Ovary (tissue), 7 donors: ENCODE measurements at regions not wholly inside any gene's neighbourhood (a gene's known extent, or its start where the extent isn't known, plus 50 kb on each side); places are given as distances from the start of the nearest gene placed in this dataset.

ENCODE experiments used
- DNase-seq, 5 donors: peaks; one replicate each; pipeline ENCODE4 v3.0.0-alpha.2; 2019 to 2020
- H3K27ac ChIP-seq, 2 donors: fragments of 200-600 bp; one replicate each; pipeline versions ENCODE4 v1.5.1 to v1.8.0; 2019 to 2022
- H3K27me3 ChIP-seq: fragments of 200-600 bp; one replicate; pipeline ENCODE4 v1.8.0; 2022
- H3K36me3 ChIP-seq: fragments of 200-600 bp; sonication (generic); one replicate; pipeline ENCODE4 v1.5.1; 2019
- H3K4me1 ChIP-seq: one replicate; pipeline ENCODE4 v1.8.1; 2013; ENCODE audit warnings: mild to moderate bottlenecking, moderate library complexity; ENCODE audit not compliant: insufficient read depth
- H3K4me3 ChIP-seq: fragments of 200-600 bp; sonication (generic); one replicate; pipeline ENCODE4 v1.5.1; 2017
- H3K9me3 ChIP-seq, 2 donors: fragments of 200-600 bp in 1 of 2; sonication (generic) in 1 of 2; one replicate each; pipeline versions ENCODE4 v1.5.1 to v1.8.1; 2013 to 2019; ENCODE audit warnings: mild to moderate bottlenecking in 1 of 2, moderate library complexity in 1 of 2
- EP300 ChIP-seq: sonication (generic); formaldehyde crosslinking; IDR thresholded peaks from one replicate; pipeline ENCODE4 v1.6.1; 2017; ENCODE audit warnings: antibody characterized with exemption
- POLR2A ChIP-seq: fragments of 450-650 bp; IDR thresholded peaks from one replicate; pipeline ENCODE4 v1.6.1; 2017; ENCODE audit warnings: antibody characterized with exemption, mild to moderate bottlenecking, moderate library complexity
- WGBS, 3 donors: extraction: QIAGEN DNeasy Blood & Tissue Kit in 1 of 3; methylation state at CpG; one replicate each; pipeline versions ENCODE4 v1.1.5 to v1.1.7; 2013 to 2017; 5-methylcytosine and 5-hydroxymethylcytosine counted together
- intact Hi-C, 4 donors: fragments of 100-400 bp; cut with DNase I; formaldehyde crosslinking; loops; one replicate each; pipeline versions ENCODE4 v1.11.0 to v1.15.1; 2022 to 2023
- TF ChIP-seq, protein P1 (sequence below), 3 donors: fragments of 450-650 bp in 2 of 3; fragments of 200-600 bp in 1 of 3; IDR thresholded peaks; one replicate each; pipeline versions ENCODE4 v1.5.1 to v1.8.0; 2016 to 2022; ENCODE audit warnings: antibody characterized with exemption in 3 of 3, mild to moderate bottlenecking in 1 of 3
- donor health status: DM: no; HTN: no; CAD: no; lungs with moderate emphysema.
- donor health status: DM: no; HTN: no; CAD: no.
- donor health status: Bipolar disorder and iron deficiency.
- donor health status: DM: no; HTN: no; CAD: no.
- donor health status: DM: yes; HTN: yes; CAD: no.

DNA sequence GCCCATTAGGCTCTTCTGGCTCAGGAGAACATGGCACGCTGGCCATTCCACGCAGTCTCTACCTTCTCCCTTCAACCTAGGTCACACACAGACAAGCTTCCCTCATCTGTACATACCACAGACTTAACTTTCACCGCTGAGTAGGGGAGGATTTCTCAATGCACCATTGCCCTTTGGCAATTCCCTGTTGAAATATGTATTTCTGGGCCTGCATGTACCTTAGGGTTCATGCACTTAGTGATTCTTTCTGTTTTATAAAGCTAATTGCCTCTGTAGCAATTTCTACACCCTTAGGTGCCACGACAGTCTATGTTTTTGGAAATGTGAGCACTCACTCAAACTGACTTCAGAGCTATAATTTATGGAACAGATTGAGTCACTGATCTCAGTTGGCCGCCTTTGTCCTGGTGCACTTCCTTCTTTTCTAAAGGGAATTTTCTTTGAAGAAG is 253.8 kb upstream of the PRDM1 start:
- 90 to 94% (median 94%) methylated on average over 5 of the region's 5 CpGs for WGBS, 3 donors

GRCh38 chr6:105831311-105832097 is 254.6 kb upstream of the PRDM1 start:
- no peaks in the 10 kb centered on the region for H3K27me3 ChIP-seq

More for the DNA sequence above, 253.8 kb upstream of the PRDM1 start:
- no peak for DNase-seq
- no peaks in the 10 kb centered on the region for H3K4me1 ChIP-seq
- H3K9me3 ChIP-seq, result no peaks in the 10 kb centered on the region
- TF ChIP-seq, protein P1, sequence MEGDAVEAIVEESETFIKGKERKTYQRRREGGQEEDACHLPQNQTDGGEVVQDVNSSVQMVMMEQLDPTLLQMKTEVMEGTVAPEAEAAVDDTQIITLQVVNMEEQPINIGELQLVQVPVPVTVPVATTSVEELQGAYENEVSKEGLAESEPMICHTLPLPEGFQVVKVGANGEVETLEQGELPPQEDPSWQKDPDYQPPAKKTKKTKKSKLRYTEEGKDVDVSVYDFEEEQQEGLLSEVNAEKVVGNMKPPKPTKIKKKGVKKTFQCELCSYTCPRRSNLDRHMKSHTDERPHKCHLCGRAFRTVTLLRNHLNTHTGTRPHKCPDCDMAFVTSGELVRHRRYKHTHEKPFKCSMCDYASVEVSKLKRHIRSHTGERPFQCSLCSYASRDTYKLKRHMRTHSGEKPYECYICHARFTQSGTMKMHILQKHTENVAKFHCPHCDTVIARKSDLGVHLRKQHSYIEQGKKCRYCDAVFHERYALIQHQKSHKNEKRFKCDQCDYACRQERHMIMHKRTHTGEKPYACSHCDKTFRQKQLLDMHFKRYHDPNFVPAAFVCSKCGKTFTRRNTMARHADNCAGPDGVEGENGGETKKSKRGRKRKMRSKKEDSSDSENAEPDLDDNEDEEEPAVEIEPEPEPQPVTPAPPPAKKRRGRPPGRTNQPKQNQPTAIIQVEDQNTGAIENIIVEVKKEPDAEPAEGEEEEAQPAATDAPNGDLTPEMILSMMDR (IDR thresholded peaks at IDR 0.05), result no peak
- TF ChIP-seq POLR2A (no peak), EP300 (no peak)
- H3K27ac ChIP-seq, result no peak overlapping the region
- no peaks in the 10 kb centered on the region for H3K27me3 ChIP-seq
- intact Hi-C loops, result no loop called here
- H3K36me3 ChIP-seq, result no peaks in the 10 kb centered on the region
- H3K4me3 ChIP-seq, result no peak overlapping the region

DNA sequence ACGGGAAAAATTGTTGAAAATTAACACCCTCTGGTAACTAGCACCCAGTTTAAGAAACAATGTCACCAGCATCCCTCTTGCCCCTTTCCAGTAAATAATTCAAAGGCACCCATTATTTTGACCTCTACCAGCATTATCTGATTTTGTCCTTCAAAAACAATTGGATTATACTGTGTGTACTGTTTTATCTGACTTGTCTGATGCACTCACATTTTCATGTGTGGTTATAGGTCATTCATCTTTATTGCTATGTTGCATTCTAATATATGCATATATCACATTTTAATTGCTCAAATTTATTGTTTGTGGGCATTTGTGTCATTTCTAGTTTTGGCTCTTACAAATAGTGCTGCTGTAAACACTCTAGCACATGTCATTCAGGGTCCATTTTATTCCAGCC is 260.9 kb upstream of the PRDM1 start:
- no peaks in the 10 kb centered on the region for H3K36me3 ChIP-seq
- no peaks in the 10 kb centered on the region for H3K4me1 ChIP-seq
- H3K27ac ChIP-seq, result no peak overlapping the region
- H3K4me3 ChIP-seq, result no peak overlapping the region
- H3K9me3 ChIP-seq, result no peaks in the 10 kb centered on the region
- 73 to 85% (median 79%) methylated on average over 1 of the region's 1 CpG for WGBS, 3 donors
- no peaks in the 10 kb centered on the region for H3K27me3 ChIP-seq
- intact Hi-C loops, result no loop called here
- TF ChIP-seq EP300, result no peak
- TF ChIP-seq POLR2A, result no peak
- TF ChIP-seq, protein P1 (IDR thresholded peaks at IDR 0.05), result no peak
- DNase-seq, result no peak

More at GRCh38 chr6:105831311-105832097, 254.6 kb upstream of the PRDM1 start:
- no peaks in the 10 kb centered on the region for H3K4me1 ChIP-seq
- no peaks in the 10 kb centered on the region for H3K9me3 ChIP-seq
- TF ChIP-seq POLR2A, result no peak
- TF ChIP-seq, protein P1 (IDR thresholded peaks at IDR 0.05), result no peak
- no peak for TF ChIP-seq EP300
- H3K4me3 ChIP-seq, result no peak overlapping the region
- no peak for DNase-seq
- H3K27ac ChIP-seq, result no peak overlapping the region
- H3K36me3 ChIP-seq, result no peaks in the 10 kb centered on the region
- 83 to 90% (median 88%) methylated on average over 5 of the region's 5 CpGs for WGBS, 3 donors
- intact Hi-C loops, result no loop called here

DNA sequence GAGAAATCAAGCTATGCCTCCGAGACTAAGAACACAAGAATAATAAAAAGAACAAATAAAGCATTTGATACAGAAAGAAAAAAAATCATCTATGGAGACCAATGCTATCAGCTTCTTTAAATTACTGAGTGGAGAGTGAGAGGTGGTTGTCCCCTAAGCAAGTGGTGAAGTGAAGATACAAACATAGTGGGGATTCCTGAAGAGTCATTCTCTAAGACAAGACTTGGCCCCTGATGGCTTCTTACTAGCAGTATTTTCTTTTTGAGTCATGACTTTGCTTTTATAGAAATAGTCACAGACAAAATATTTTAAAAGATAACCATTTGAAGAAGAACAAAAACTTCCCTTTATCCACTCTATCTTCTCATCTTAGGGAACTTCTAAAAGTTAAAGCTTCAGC is 261.4 kb upstream of the PRDM1 start:
- intact Hi-C loops, result no loop called here
- Histone ChIP-seq H3K27ac (no peak overlapping the region), H3K27me3 (no peaks in the 10 kb centered on the region), H3K9me3 (no peaks in the 10 kb centered on the region), H3K4me1 (no peaks in the 10 kb centered on the region), H3K4me3 (no peak overlapping the region), H3K36me3 (no peaks in the 10 kb centered on the region)
- no peak for DNase-seq
- TF ChIP-seq, protein P1 (IDR thresholded peaks at IDR 0.05), result no peak
- no peak for TF ChIP-seq EP300
- no peak for TF ChIP-seq POLR2A
- WGBS, 3 donors, result 88 to 98% (median 96%) methylated on average over 1 of the region's 1 CpG
